Spleen (tissue), 11 donors: ENCODE measurements at regions not wholly inside any gene's neighbourhood (a gene's known extent, or its start where the extent isn't known, plus 50 kb on each side); places are given as distances from the start of the nearest gene placed in this dataset.

Experiments used
- DNase-seq: peaks from one replicate; pipeline ENCODE4 v3.0.0-alpha.2; 2020
- H3K27ac ChIP-seq, 8 donors: fragments of 200-600 bp; sonication (generic) in 7 of 8; 1 replicate in 4 of 8; 2 replicates in 4 of 8; pipeline versions ENCODE4 v1.5.0 to v1.8.0; 2016 to 2021; ENCODE audit warnings: inconsistent platforms in 4 of 8, mild to moderate bottlenecking in 4 of 8, moderate library complexity in 1 of 8
- H3K27me3 ChIP-seq, 7 donors: fragments of 200-600 bp; sonication (generic) in 6 of 7; replicated peaks in 1 of 7; 1 replicate in 4 of 7; 2 replicates in 3 of 7; pipeline versions ENCODE4 v1.5.0 to v1.8.0; 2016 to 2021; ENCODE audit warnings: inconsistent platforms in 3 of 7, mild to moderate bottlenecking in 1 of 7
- H3K36me3 ChIP-seq, 6 donors: fragments of 200-600 bp; sonication (generic) in 5 of 6; 1 replicate in 4 of 6; 2 replicates in 2 of 6; pipeline versions ENCODE4 v1.5.0 to v1.8.0; 2016 to 2021; ENCODE audit warnings: inconsistent platforms in 2 of 6
- H3K4me1 ChIP-seq, 6 donors: fragments of 200-600 bp; sonication (generic) in 5 of 6; 1 replicate in 3 of 6; 2 replicates in 3 of 6; pipeline versions ENCODE4 v1.5.0 to v1.8.0; 2016 to 2021; ENCODE audit warnings: inconsistent platforms in 3 of 6
- H3K4me3 ChIP-seq, 8 donors: fragments of 200-600 bp; sonication (generic) in 7 of 8; 1 replicate in 4 of 8; 2 replicates in 4 of 8; pipeline versions ENCODE4 v1.5.0 to v1.8.0; 2016 to 2021; ENCODE audit warnings: inconsistent platforms in 4 of 8, mild to moderate bottlenecking in 4 of 8, moderate library complexity in 2 of 8
- H3K9me3 ChIP-seq, 8 donors: fragments of 200-600 bp; sonication (generic) in 7 of 8; 1 replicate in 4 of 8; 2 replicates in 4 of 8; pipeline versions ENCODE4 v1.5.0 to v1.8.0; 2016 to 2021; ENCODE audit warnings: inconsistent platforms in 4 of 8
- POLR2A ChIP-seq, 3 donors: fragments of 450-650 bp; IDR thresholded peaks; one replicate each; pipeline ENCODE4 v1.5.1; 2017; ENCODE audit warnings: antibody characterized with exemption in 3 of 3, mild to moderate bottlenecking in 1 of 3
- POLR2AphosphoS5 ChIP-seq, 3 donors: sonication (generic); formaldehyde crosslinking; IDR thresholded peaks; one replicate each; pipeline ENCODE4 v1.5.1; 2017; ENCODE audit warnings: antibody characterized with exemption in 3 of 3
- WGBS, 5 donors: extraction: QIAGEN DNeasy Blood & Tissue Kit in 3 of 5; methylation state at CpG; one replicate each; pipeline versions ENCODE4 v1.1.5 to v1.1.7; 2013 to 2018; 5-methylcytosine and 5-hydroxymethylcytosine counted together
- intact Hi-C: fragments of 100-400 bp; cut with DNase I; formaldehyde crosslinking; loops from one replicate; pipeline ENCODE4 v1.15.0; 2023; ENCODE audit warnings: low total_unique reads
- TF ChIP-seq, protein P1 (sequence below), 11 experiments: fragments of 200-600 bp in 7 of 11; fragments of 450-650 bp in 4 of 11; sonication (generic) in 4 of 11; IDR thresholded peaks in 8 of 11; conservative IDR thresholded peaks in 3 of 11; 1 replicate in 7 of 11; 2 replicates in 4 of 11; pipeline versions ENCODE4 v1.4.0 to v1.8.0; 2016 to 2021; ENCODE audit warnings: antibody characterized with exemption in 11 of 11, inconsistent platforms in 4 of 11, mild to moderate bottlenecking in 1 of 11
- donor health status: healthy with polysubstance abuse.
- donor health status: DM: no; HTN: no; CAD: no; lungs with moderate emphysema.
- donor health status: DM: no; HTN: no; CAD: no.
- donor health status: Bipolar disorder and iron deficiency.
- donor health status: healthy.
- donor health status: DM: no; HTN: no; CAD: no.
- donor health status: DM: yes; HTN: yes; CAD: no.

GRCh38 chr22:22830193-22830592 is 57.4 kb upstream of the IGLL5 start:
- Histone ChIP-seq H3K27me3 (no peaks in the 10 kb centered on the region), H3K36me3 (no peaks in the 10 kb centered on the region), H3K27ac (no peak overlapping the region), H3K9me3 (peaks cover 0 to 15% (median 12%) of the 10 kb centered on the region in 8 donors), H3K4me1 (no peaks in the 10 kb centered on the region), H3K4me3 (no peak overlapping the region)
- DNase-seq = no peak
- TF ChIP-seq POLR2AphosphoS5 (IDR thresholded peaks at IDR 0.05) (no peak), POLR2A (IDR thresholded peaks at IDR 0.05) (no peak)
- TF ChIP-seq, protein P1, sequence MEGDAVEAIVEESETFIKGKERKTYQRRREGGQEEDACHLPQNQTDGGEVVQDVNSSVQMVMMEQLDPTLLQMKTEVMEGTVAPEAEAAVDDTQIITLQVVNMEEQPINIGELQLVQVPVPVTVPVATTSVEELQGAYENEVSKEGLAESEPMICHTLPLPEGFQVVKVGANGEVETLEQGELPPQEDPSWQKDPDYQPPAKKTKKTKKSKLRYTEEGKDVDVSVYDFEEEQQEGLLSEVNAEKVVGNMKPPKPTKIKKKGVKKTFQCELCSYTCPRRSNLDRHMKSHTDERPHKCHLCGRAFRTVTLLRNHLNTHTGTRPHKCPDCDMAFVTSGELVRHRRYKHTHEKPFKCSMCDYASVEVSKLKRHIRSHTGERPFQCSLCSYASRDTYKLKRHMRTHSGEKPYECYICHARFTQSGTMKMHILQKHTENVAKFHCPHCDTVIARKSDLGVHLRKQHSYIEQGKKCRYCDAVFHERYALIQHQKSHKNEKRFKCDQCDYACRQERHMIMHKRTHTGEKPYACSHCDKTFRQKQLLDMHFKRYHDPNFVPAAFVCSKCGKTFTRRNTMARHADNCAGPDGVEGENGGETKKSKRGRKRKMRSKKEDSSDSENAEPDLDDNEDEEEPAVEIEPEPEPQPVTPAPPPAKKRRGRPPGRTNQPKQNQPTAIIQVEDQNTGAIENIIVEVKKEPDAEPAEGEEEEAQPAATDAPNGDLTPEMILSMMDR (IDR thresholded peaks at IDR 0.05 in 8 of 11, conservative IDR thresholded peaks at IDR 0.05 in 3 of 11) = no peak
- WGBS, 5 donors = 84 to 97% (median 93%) methylated on average over 2 of the region's 2 CpGs
- intact Hi-C loops = no loop called here

GRCh38 chr22:22830957-22831688 is 56.5 kb upstream of the IGLL5 start:
- Histone ChIP-seq H3K27ac (no peak overlapping the region), H3K9me3 (peaks cover 0 to 15% (median 12%) of the 10 kb centered on the region in 8 donors), H3K36me3 (no peaks in the 10 kb centered on the region), H3K27me3 (no peaks in the 10 kb centered on the region), H3K4me3 (no peak overlapping the region), H3K4me1 (no peaks in the 10 kb centered on the region)
- WGBS, 5 donors = 91 to 100% (median 95%) methylated on average over 1 of the region's 1 CpG
- TF ChIP-seq POLR2AphosphoS5 (IDR thresholded peaks at IDR 0.05) (no peak), POLR2A (IDR thresholded peaks at IDR 0.05) (no peak)
- TF ChIP-seq, protein P1 (IDR thresholded peaks at IDR 0.05 in 8 of 11, conservative IDR thresholded peaks at IDR 0.05 in 3 of 11) = no peak
- intact Hi-C loops = no loop called here
- no peak for DNase-seq

DNA sequence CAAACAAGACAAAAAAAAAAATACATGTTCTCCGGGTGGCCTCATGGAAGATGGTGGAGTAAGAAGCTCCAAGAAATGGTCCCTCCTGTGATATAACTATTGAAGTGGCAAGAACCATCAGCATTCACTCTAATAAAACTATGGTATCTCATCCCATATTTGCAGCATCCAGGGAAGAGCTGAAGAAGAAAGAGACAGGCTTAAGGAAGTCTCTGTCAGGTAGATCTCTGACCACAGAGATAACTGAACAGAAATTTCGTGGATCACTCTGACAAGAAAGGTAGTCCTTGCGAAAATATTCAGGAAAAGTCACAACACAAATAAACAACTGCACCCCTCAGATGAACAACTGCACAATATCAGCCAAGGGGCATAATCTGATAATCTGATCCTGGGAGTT is 54.6 kb upstream of the IGLL5 start:
- WGBS, 5 donors = 77 to 85% (median 83%) methylated on average over 3 of the region's 3 CpGs
- Histone ChIP-seq H3K36me3 (no peaks in the 10 kb centered on the region), H3K27me3 (peaks cover 0 to 12% (median 0%) of the 10 kb centered on the region in 7 donors), H3K4me1 (peaks cover 0 to 5% (median 3%) of the 10 kb centered on the region in 6 donors), H3K4me3 (no peak overlapping the region), H3K27ac (no peak overlapping the region), H3K9me3 (peaks cover 0 to 15% (median 12%) of the 10 kb centered on the region in 8 donors)
- intact Hi-C loops = no loop called here
- TF ChIP-seq, protein P1 (IDR thresholded peaks at IDR 0.05 in 8 of 11, conservative IDR thresholded peaks at IDR 0.05 in 3 of 11) = no peak
- no peak for TF ChIP-seq POLR2AphosphoS5 (IDR thresholded peaks at IDR 0.05)
- no peak for TF ChIP-seq POLR2A (IDR thresholded peaks at IDR 0.05)
- DNase-seq = no peak

DNA sequence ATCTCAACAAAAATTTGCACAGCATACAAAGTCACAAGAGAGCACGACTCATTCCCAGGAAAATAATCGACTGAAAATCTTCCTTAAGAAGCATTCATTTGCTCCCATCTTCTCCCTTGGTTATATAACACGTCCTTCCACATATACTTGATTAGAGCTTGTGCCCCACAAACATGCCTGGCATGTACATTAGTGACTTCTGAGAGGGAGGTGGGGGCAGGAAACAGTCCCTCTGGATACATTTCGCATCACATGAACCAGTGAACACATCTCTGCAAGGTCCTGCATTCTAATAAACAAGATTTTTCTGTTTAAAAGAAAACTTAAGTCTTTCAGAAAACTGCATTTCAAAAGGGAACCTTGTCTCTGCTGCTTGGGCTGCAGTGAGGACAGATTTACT is 54.1 kb upstream of the IGLL5 start:
- Histone ChIP-seq H3K27me3 (peaks cover 0 to 12% (median 0%) of the 10 kb centered on the region in 7 donors), H3K4me1 (peaks cover 0 to 9% (median 8%) of the 10 kb centered on the region in 6 donors), H3K27ac (no peak overlapping the region), H3K9me3 (peaks cover 0 to 15% (median 12%) of the 10 kb centered on the region in 8 donors), H3K36me3 (no peaks in the 10 kb centered on the region), H3K4me3 (no peak overlapping the region)
- TF ChIP-seq POLR2A (IDR thresholded peaks at IDR 0.05) (no peak), POLR2AphosphoS5 (IDR thresholded peaks at IDR 0.05) (no peak)
- TF ChIP-seq, protein P1 (IDR thresholded peaks at IDR 0.05 in 8 of 11, conservative IDR thresholded peaks at IDR 0.05 in 3 of 11) = no peak
- intact Hi-C loops = no loop called here
- WGBS, 5 donors = 70 to 84% (median 79%) methylated on average over 4 of the region's 4 CpGs
- no peak for DNase-seq
